Karpas-422 (cell line): ENCODE measurements at regions not wholly inside any gene's neighbourhood (a gene's known extent, or its start where the extent isn't known, plus 50 kb on each side); places are given as distances from the start of the nearest gene placed in this dataset.

Source experiments
- DNase-seq: peaks from one replicate; pipeline ENCODE4 v3.0.0-alpha.2; 2015
- H2AFZ ChIP-seq: fragments of 200-600 bp; sonication (generic); 2 replicates; pipeline ENCODE4 v1.6.1; 2014; ENCODE audit warnings: antibody characterized with exemption, low read length, mixed read lengths
- H3K27ac ChIP-seq: fragments of 200-600 bp; sonication (generic); 2 replicates; pipeline ENCODE4 v1.5.1; 2014; ENCODE audit warnings: mild to moderate bottlenecking, low read length, moderate library complexity
- H3K27me3 ChIP-seq: fragments of 200-600 bp; sonication (generic); 2 replicates; pipeline ENCODE4 v1.6.1; 2014; ENCODE audit warnings: low read length, mixed read lengths
- H3K36me3 ChIP-seq: fragments of 200-600 bp; sonication (generic); 2 replicates; pipeline ENCODE4 v1.6.1; 2014; ENCODE audit warnings: low read length, mixed read lengths; ENCODE audit not compliant: insufficient read depth
- H3K4me1 ChIP-seq: fragments of 200-600 bp; sonication (generic); 2 replicates; pipeline ENCODE4 v1.6.1; 2014; ENCODE audit warnings: mild to moderate bottlenecking, low read length, mixed read lengths
- H3K4me2 ChIP-seq: fragments of 200-600 bp; sonication (generic); 2 replicates; pipeline ENCODE4 v1.6.1; 2014; ENCODE audit warnings: low read length, low read depth, mild to moderate bottlenecking; ENCODE audit not compliant: poor library complexity, severe bottlenecking
- H3K4me3 ChIP-seq: fragments of 200-600 bp; sonication (generic); 2 replicates; pipeline ENCODE4 v1.5.1; 2014; ENCODE audit warnings: mild to moderate bottlenecking, antibody characterized with exemption, low read length, mixed read lengths
- H3K79me2 ChIP-seq: fragments of 200-600 bp; sonication (generic); 2 replicates; pipeline ENCODE4 v1.6.1; 2014; ENCODE audit warnings: mild to moderate bottlenecking, low read length, mixed read lengths
- H3K9ac ChIP-seq: fragments of 200-600 bp; sonication (generic); 2 replicates; pipeline ENCODE4 v1.6.0; 2014; ENCODE audit warnings: low read length
- H3K9me2 ChIP-seq: fragments of 200-600 bp; sonication (generic), shearing (Covaris generic); replicated peaks from 2 replicates; pipeline ENCODE4 v1.6.0; 2014; ENCODE audit warnings: mild to moderate bottlenecking, low read length, moderate library complexity; ENCODE audit not compliant: insufficient read depth
- H3K9me3 ChIP-seq: fragments of 300-700, 200-600 bp; sonication (generic); 2 replicates; pipeline ENCODE4 v1.6.1; 2014; ENCODE audit warnings: low read length, mixed read lengths
- H4K20me1 ChIP-seq: fragments of 200-600 bp; sonication (generic); 2 replicates; pipeline ENCODE4 v1.6.1; 2014; ENCODE audit warnings: mild to moderate bottlenecking, antibody characterized with exemption, low read length, low read depth; ENCODE audit not compliant: insufficient read depth

DNA sequence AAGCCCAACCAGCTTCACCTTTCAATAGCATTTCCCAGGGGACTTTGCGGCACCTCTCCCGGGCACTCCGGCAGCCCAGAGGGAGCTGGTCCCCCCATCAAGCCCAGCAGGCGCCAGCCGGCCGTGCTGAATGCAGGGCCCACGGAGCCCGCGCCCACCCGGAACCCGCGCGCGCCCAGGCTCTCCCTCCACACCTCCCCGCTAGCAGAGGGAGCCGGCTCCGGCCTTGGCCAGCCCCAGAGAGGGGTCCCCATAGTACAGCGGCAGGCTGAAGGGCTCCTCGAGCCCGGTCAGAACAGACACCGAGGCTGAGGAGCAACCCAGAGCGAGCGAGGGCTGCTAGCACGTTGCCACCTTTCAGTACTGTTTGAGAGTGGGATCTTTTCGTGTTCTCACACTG is 300.8 kb downstream of the DSEL start:
- H3K9me2 ChIP-seq = no peaks in the 10 kb centered on the region

GRCh38 chr18:67211646-67212045 is 304.9 kb downstream of the DSEL start:
- Histone ChIP-seq H3K27me3 (no peaks in the 10 kb centered on the region), H3K27ac (no peak overlapping the region), H2AFZ (no peak overlapping the region)

More for the DNA sequence above, 300.8 kb downstream of the DSEL start:
- Histone ChIP-seq H3K27me3 (no peaks in the 10 kb centered on the region), H3K36me3 (no peaks in the 10 kb centered on the region), H3K9ac (no peak overlapping the region), H3K4me2 (no peak overlapping the region), H3K79me2 (no peaks in the 10 kb centered on the region), H3K9me3 (no peaks in the 10 kb centered on the region), H3K4me1 (no peaks in the 10 kb centered on the region), H3K4me3 (no peak overlapping the region), H4K20me1 (no peaks in the 10 kb centered on the region), H2AFZ (no peak overlapping the region), H3K27ac (no peak overlapping the region)
- no peak for DNase-seq

GRCh38 chr18:67200665-67201064 is 315.9 kb downstream of the DSEL start:
- Histone ChIP-seq H3K27me3 (no peaks in the 10 kb centered on the region), H3K9ac (no peak overlapping the region), H3K79me2 (no peaks in the 10 kb centered on the region), H3K4me3 (no peak overlapping the region), H3K9me3 (no peaks in the 10 kb centered on the region), H3K4me1 (no peaks in the 10 kb centered on the region), H3K9me2 (no peaks in the 10 kb centered on the region), H4K20me1 (no peaks in the 10 kb centered on the region), H2AFZ (no peak overlapping the region), H3K4me2 (no peak overlapping the region), H3K36me3 (no peaks in the 10 kb centered on the region), H3K27ac (no peak overlapping the region)
- DNase-seq = no peak

More at GRCh38 chr18:67211646-67212045, 304.9 kb downstream of the DSEL start:
- H3K9me3 ChIP-seq = no peaks in the 10 kb centered on the region
- H3K4me1 ChIP-seq = no peaks in the 10 kb centered on the region
- DNase-seq = no peak
- no peak overlapping the region for H3K4me2 ChIP-seq
- H3K79me2 ChIP-seq = no peaks in the 10 kb centered on the region
- H3K36me3 ChIP-seq = no peaks in the 10 kb centered on the region
- no peak overlapping the region for H3K4me3 ChIP-seq
- H4K20me1 ChIP-seq = no peaks in the 10 kb centered on the region
- no peak overlapping the region for H3K9ac ChIP-seq
- H3K9me2 ChIP-seq = no peaks in the 10 kb centered on the region

GRCh38 chr18:67199993-67200617 is 316.4 kb downstream of the DSEL start:
- Histone ChIP-seq H3K36me3 (no peaks in the 10 kb centered on the region), H3K4me1 (no peaks in the 10 kb centered on the region), H3K9me3 (no peaks in the 10 kb centered on the region), H3K4me3 (no peak overlapping the region), H2AFZ (no peak overlapping the region), H3K9ac (no peak overlapping the region), H3K27ac (no peak overlapping the region), H4K20me1 (no peaks in the 10 kb centered on the region), H3K4me2 (no peak overlapping the region), H3K27me3 (no peaks in the 10 kb centered on the region), H3K9me2 (no peaks in the 10 kb centered on the region), H3K79me2 (no peaks in the 10 kb centered on the region)
- DNase-seq = peak; percentile 86

DNA sequence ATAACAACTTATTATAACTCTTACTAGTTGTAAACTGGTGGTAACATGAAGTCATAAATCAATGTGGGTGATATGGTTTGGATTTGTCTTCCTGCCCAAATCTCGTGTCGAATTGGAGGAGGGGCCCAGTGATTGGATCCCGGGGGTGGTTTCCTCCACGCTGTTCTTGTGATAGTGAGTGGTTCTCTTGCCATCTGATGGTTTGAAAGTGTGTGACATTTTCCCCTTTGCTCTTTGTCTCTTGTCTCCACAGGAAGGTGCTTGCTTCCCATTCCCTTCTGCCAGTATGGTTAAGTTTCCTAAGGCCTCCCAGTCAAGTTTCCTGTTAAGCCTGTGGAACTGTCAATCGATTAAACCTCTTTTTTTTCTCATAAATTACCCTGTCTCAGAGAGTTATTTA is 321.6 kb downstream of the DSEL start:
- H3K36me3 ChIP-seq = no peaks in the 10 kb centered on the region
- H3K79me2 ChIP-seq = no peaks in the 10 kb centered on the region
- H3K9me2 ChIP-seq = no peaks in the 10 kb centered on the region
- H3K27ac ChIP-seq = no peak overlapping the region
- DNase-seq = no peak
- no peaks in the 10 kb centered on the region for H4K20me1 ChIP-seq
- no peaks in the 10 kb centered on the region for H3K4me1 ChIP-seq
- no peak overlapping the region for H3K4me2 ChIP-seq
- no peak overlapping the region; the same call in 1 of the 2 replicates for H2AFZ ChIP-seq
- no peak overlapping the region for H3K4me3 ChIP-seq
- no peak overlapping the region for H3K9ac ChIP-seq
- no peaks in the 10 kb centered on the region for H3K27me3 ChIP-seq
- 0 out of 2 replicates have a peak, but pooled peaks cover 7% of the 10 kb centered on the region for H3K9me3 ChIP-seq

DNA sequence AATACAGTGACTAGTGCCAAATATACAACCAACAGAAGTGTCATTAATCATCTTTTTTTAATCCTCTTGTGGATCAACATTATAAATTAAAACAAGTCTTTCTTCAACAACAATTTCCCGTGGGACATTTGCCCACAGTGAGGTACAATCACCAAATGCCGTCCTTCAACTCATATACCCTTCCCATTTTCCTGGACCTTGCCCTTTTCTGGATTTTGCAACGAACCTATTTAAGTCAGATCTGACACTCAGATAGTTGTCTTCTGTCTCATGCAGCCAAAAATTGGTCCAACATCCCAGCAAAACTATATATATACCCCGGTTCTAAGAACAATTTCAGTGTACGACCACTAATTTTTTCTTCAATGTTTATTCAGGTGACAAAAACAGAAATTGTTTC is 324.0 kb downstream of the DSEL start:
- H3K4me3 ChIP-seq = no peak overlapping the region
- no peak overlapping the region for H3K4me2 ChIP-seq
- H3K79me2 ChIP-seq = no peaks in the 10 kb centered on the region
- no peak overlapping the region for H3K9ac ChIP-seq
- H3K27ac ChIP-seq = no peak overlapping the region
- H3K27me3 ChIP-seq = no peaks in the 10 kb centered on the region
- no peaks in the 10 kb centered on the region for H3K4me1 ChIP-seq
- DNase-seq = no peak
- no peaks in the 10 kb centered on the region for H3K36me3 ChIP-seq
- H4K20me1 ChIP-seq = no peaks in the 10 kb centered on the region
- H3K9me2 ChIP-seq = no peaks in the 10 kb centered on the region
- no peak overlapping the region for H2AFZ ChIP-seq
- 0 out of 2 replicates have a peak, but pooled peaks cover 7% of the 10 kb centered on the region for H3K9me3 ChIP-seq

GRCh38 chr18:67183398-67183797 is 333.1 kb downstream of the DSEL start:
- no peak overlapping the region for H2AFZ ChIP-seq
- H3K4me3 ChIP-seq = no peak overlapping the region
- H4K20me1 ChIP-seq = no peaks in the 10 kb centered on the region
- H3K36me3 ChIP-seq = no peaks in the 10 kb centered on the region
- peaks cover 20% of the 10 kb centered on the region for H3K9me3 ChIP-seq
- H3K9ac ChIP-seq = no peak overlapping the region
- no peaks in the 10 kb centered on the region for H3K4me1 ChIP-seq
- H3K9me2 ChIP-seq = 0 out of 2 replicates have a peak, but pooled peaks cover 3% of the 10 kb centered on the region
- H3K79me2 ChIP-seq = no peaks in the 10 kb centered on the region
- no peak for DNase-seq
- H3K4me2 ChIP-seq = no peak overlapping the region
- H3K27ac ChIP-seq = no peak overlapping the region
- no peaks in the 10 kb centered on the region for H3K27me3 ChIP-seq

GRCh38 chr18:67179726-67180125 is 336.8 kb downstream of the DSEL start:
- no peaks in the 10 kb centered on the region for H3K36me3 ChIP-seq
- H3K4me1 ChIP-seq = no peaks in the 10 kb centered on the region
- H3K4me2 ChIP-seq = no peak overlapping the region
- DNase-seq = no peak
- no peaks in the 10 kb centered on the region for H3K27me3 ChIP-seq
- H3K9me3 ChIP-seq = peaks cover 20% of the 10 kb centered on the region
- H3K9me2 ChIP-seq = no peaks in the 10 kb centered on the region
- H2AFZ ChIP-seq = no peak overlapping the region
- H3K9ac ChIP-seq = no peak overlapping the region
- H3K4me3 ChIP-seq = no peak overlapping the region
- no peak overlapping the region for H3K27ac ChIP-seq
- no peaks in the 10 kb centered on the region for H4K20me1 ChIP-seq
- H3K79me2 ChIP-seq = no peaks in the 10 kb centered on the region
